HG03342 (cell line): ENCODE measurements at regions not wholly inside any gene's neighbourhood (a gene's known extent, or its start where the extent isn't known, plus 50 kb on each side); places are given as distances from the start of the nearest gene placed in this dataset.

Experiments
- ATAC-seq: cut with Tn5 transposase; IDR thresholded peaks from one replicate; pipeline ENCODE4 v1.9.1; 2021; ENCODE audit warnings: mild to moderate bottlenecking, moderate library complexity; ENCODE audit not compliant: unreplicated experiment

DNA sequence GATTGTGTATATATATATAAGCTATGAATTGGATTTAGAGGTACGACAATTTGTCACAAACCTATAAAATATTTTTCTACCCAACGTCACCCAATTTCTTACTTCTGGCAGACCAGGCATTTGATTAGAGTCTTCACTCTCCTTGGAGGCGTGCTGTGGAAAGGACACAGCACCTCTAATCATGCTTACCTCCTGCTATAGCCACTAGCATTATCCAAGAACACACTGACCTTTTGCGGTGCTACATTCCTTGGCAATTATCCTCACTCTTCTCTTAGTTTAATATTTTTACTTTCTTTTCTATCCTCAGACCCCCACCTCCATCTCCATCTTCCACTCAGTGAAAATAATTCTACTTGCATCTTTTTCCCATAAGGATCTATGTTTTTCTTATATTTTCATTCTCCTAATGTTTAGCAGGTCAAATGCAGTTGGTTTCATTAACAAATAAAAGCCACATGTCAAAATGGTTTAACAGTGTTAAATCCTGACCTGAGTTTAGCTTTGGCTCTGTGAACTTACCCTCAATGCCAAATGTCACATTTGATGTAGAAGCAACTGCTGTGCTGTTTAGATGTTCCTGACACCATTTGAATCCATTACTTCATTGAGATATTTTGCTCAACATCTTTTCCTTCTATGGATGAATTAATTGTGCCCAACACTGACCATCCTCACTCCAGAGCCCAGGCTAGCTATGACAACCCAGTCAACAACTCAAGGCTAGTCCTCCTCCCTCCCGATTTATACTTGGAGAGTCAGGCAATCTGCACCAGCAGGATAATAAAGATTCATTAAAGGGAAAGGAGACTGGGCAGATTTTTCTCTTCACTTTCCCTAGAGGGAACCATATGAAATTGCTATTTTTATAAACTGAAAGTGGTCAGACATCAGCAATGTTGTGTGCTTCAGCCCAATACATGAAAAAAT is 240.5 kb downstream of the MREG start:
- ATAC-seq = no peak

- no peak for ATAC-seq
Measured at GRCh38 chr2:215772003-215772402, 241.3 kb downstream of the MREG start.

DNA sequence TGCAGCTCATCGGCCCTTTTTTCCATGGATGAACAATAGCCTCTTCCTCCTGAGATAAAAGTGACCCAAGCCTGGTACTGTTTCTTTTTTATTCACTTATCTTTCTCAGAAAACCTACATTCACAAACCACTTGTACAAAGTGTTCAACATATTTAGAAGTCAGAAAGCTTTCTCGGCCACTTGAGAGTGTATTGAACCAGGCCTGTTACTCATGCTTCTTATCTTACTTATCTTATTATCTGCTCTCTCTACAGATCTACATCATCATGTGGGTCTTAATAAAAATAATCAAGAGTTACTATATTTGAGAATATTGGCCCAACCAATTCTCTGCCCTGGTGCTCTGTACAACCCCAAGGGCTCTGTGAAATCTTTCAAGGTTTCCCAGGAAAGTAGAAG is 242.1 kb downstream of the MREG start:
- no peak for ATAC-seq

GRCh38 chr2:215770668-215771067 is 242.7 kb downstream of the MREG start:
- no peak for ATAC-seq

- no peak for ATAC-seq
Measured at GRCh38 chr2:215769246-215769645, 244.1 kb downstream of the MREG start.

- ATAC-seq = no peak
Measured at GRCh38 chr2:215767625-215768024, 245.7 kb downstream of the MREG start.

DNA sequence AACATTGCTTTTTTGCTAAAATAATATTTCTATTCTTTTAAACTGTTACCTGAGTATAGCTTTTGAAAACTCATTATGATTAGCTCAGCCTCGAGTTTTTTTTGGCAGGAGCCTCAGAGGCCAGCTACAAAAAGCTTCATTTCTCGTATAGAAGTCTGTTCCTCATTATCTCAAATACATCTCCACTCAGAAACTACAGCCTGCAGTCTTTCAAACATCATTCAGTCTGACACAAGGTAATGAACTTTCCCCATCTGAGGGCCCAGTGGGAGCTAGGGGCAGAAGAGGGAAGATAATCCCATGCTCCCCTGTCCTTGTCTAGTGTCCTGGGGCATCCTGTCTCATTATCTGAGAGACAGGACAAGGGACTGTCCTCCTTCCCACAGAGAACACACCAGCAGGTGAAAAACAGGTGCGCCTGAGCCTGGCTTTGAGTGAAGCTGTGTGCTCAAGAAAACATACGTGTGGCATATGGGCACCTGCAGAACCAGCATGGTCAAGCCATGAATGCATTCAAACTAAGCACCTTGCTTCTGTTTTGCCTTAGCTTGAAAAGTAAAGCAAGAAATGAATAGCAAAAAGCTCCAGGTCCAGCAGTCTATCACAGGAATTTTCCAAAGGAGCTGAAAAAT is 247.5 kb downstream of the MREG start:
- no peak for ATAC-seq

- ATAC-seq = no peak
Measured at GRCh38 chr2:215764441-215765048, 248.8 kb downstream of the MREG start.

DNA sequence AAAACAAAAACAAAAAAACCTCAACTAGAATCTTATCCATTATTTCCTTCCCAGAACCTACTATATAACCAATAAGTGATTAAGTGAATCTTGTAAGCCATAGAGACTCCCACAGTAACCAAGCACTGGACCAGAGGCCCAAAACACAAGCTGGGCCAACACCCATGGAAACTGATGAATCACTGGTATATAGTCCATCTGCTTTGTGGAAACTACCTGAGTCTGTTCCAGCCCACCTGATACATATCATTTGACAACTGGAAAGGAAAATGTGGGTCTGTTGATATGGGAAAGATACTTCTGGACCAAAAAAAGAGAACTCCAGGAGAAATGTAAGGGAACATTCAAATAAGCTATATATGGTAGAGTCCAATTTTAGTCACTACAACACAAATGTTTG is 252.8 kb downstream of the MREG start:
- no peak for ATAC-seq

- ATAC-seq = no peak
Measured at GRCh38 chr2:215760091-215760490, 253.3 kb downstream of the MREG start.

- ATAC-seq = no peak
Measured at GRCh38 chr2:215758691-215759090, 254.7 kb downstream of the MREG start.

DNA sequence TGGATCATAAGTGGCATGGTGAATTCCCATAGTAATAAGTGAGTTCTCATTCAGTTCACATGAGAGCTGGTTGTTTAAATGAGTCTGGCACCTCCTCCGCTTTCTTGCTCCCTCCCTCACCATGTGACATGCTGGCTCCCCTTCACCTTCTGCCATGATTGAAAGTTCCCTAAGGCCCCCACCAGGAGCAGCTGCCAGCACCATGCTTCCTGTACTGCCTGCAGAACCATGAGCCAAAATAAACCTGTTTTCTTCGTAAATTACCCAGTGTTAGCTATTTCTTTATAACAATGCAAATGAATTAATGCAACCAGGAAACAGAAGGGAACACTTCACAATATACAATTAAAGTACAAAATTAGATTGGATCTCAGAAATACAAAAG is 257.0 kb downstream of the MREG start:
- no peak for ATAC-seq

- ATAC-seq = no peak
Measured at GRCh38 chr2:215755641-215756345, 257.6 kb downstream of the MREG start.

- ATAC-seq = no peak
Measured at GRCh38 chr2:215754546-215754945, 258.8 kb downstream of the MREG start.

GRCh38 chr2:215753808-215754207 is 259.5 kb downstream of the MREG start:
- no peak for ATAC-seq

DNA sequence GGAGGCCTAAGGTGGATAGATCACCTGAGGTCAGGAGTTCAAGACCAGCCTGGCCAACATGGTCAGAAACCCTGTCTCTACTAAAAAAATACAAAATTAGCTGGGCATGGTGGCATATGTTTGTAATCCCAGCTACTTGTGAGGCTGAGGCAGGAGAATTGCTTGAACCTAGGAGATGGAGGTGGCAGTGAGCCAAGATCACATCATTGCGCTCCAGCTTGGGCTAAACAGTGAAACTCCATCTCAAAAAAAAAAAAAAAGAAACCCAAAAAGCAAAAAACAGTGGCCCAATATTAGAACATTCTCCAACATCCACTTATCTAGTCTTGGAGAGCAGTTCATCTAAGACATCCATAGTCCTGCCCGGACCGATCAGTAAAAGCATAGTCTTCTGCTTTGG is 260.4 kb downstream of the MREG start:
- no peak for ATAC-seq

GRCh38 chr2:215752436-215752835 is 260.9 kb downstream of the MREG start:
- ATAC-seq = no peak

- ATAC-seq = no peak
Measured at GRCh38 chr2:215751911-215752272, 261.5 kb downstream of the MREG start.

DNA sequence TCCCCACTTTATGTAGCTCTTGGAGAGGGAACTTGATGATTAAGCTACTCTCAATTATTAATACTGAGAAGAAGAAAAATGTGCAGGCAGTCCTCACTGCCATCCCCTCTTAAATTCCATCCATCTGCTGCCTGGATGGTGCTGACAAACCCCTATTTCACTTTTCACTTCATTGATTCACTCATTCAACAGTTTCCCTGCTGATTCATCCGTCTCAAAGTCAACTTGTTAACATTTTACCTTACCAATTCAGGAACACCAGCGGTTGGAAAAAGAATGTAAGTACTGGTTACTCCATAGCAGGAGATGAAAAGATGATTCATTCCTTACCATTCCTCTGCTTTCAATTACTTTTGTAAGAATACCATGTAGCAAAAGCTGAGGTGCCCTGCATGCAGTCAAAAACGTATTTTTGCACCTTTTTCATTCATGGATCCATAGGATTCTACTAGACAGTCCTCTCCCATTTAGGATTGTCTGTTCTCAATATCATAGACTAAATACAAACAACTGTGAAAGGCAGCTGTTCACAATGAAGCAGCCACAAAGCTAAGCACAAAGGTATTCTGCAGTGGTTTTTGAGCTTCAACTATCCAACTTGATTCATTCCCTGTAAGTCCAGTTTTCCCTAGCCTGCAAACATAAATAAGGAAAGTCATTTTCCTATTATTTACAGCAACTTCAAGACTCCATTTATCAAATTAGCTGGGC is 262.0 kb downstream of the MREG start:
- ATAC-seq = no peak

GRCh38 chr2:215750763-215751162 is 262.6 kb downstream of the MREG start:
- ATAC-seq = no peak
